HUES64 (cell line): ENCODE measurements at regions not wholly inside any gene's neighbourhood (a gene's known extent, or its start where the extent isn't known, plus 50 kb on each side); places are given as distances from the start of the nearest gene placed in this dataset.
A peak's percentile ranks its signal among the peaks of the same experiment; 100 is the strongest.
"Not testable (repeated sequence)": the region's sequence is repeated elsewhere in the genome, so short reads cannot be mapped to it uniquely, and the experiment has no call there.

Experiments used
- H3K27ac ChIP-seq: 2 replicates; pipeline ENCODE4 v1.7.0; 2013; ENCODE audit warnings: low read depth, low read length, inconsistent platforms
- H3K27me3 ChIP-seq: 2 replicates; pipeline ENCODE4 v1.6.1; 2013; ENCODE audit warnings: mild to moderate bottlenecking, low read length; ENCODE audit not compliant: insufficient read depth
- H3K36me3 ChIP-seq: 2 replicates; pipeline ENCODE4 v1.6.1; 2013; ENCODE audit warnings: mild to moderate bottlenecking, low read length; ENCODE audit not compliant: insufficient read depth
- H3K4me1 ChIP-seq: 2 replicates; pipeline ENCODE4 v1.6.1; 2013; ENCODE audit warnings: mild to moderate bottlenecking, low read length, moderate library complexity; ENCODE audit not compliant: insufficient read depth
- H3K4me3 ChIP-seq: 2 replicates; pipeline ENCODE4 v1.5.1; 2013; ENCODE audit warnings: mild to moderate bottlenecking, low read length, moderate library complexity
- H3K9ac ChIP-seq: 2 replicates; pipeline ENCODE4 v1.6.1; 2013; ENCODE audit warnings: mild to moderate bottlenecking, low read depth, low read length
- H3K9me3 ChIP-seq: 2 replicates; pipeline ENCODE4 v1.6.1; 2013; ENCODE audit warnings: low read depth, low read length; ENCODE audit not compliant: insufficient read depth
- WGBS: fragments of 150-250, 120-280 bp; methylation state at CpG from one replicate; pipeline ENCODE4 v1.1.7; 2013; ENCODE audit warnings: missing lambda C conversion rate; 5-methylcytosine and 5-hydroxymethylcytosine counted together

- Histone ChIP-seq H3K27ac (peak overlapping the region; percentile 71; the same call in 1 of the 2 replicates), H3K4me1 (peaks cover 20% of the 10 kb centered on the region)
- WGBS: 40% methylated on average over 7 of the region's 10 CpGs
- H3K9ac ChIP-seq, H3K4me3 ChIP-seq, H3K36me3 ChIP-seq, H3K9me3 ChIP-seq, H3K27me3 ChIP-seq: not testable (repeated sequence)
Observed at GRCh38 chr1:5118771-5119170, 464.4 kb downstream of the AJAP1 start.

DNA sequence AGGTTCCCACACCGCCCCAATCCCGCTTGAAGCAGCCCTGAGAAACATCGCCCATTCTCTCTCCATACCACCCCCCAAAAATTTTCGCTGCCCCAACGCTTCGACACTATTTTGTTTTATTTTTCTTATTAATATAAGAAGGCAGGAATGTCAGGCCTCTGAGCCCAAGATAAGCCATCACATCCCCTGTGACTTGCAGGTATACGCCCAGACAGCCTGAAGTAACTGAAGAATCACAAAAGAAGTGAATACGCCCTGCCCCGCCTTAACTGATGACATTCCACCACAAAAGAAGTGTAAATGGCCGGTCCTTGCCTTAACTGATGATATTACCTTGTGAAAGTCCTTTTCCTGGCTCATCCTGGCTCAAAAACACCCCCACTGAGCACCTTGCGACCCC lies 463.9 kb downstream of the AJAP1 start:
- H3K36me3 ChIP-seq, H3K27me3 ChIP-seq, H3K9me3 ChIP-seq, H3K9ac ChIP-seq, H3K4me3 ChIP-seq, H3K27ac ChIP-seq: not testable (repeated sequence)
- WGBS: 21% methylated on average over 4 of the region's 11 CpGs
- peaks cover 22% of the 10 kb centered on the region for H3K4me1 ChIP-seq

GRCh38 chr1:5111581-5111980 lies 457.2 kb downstream of the AJAP1 start:
- Histone ChIP-seq H3K9me3 (no peaks in the 10 kb centered on the region), H3K9ac (no peak overlapping the region), H3K27me3 (no peaks in the 10 kb centered on the region), H3K27ac (no peak overlapping the region), H3K4me3 (no peak overlapping the region), H3K36me3 (no peaks in the 10 kb centered on the region), H3K4me1 (peaks cover 23% of the 10 kb centered on the region)
- WGBS: 93% methylated on average over 2 of the region's 2 CpGs

- peaks cover 23% of the 10 kb centered on the region for H3K4me1 ChIP-seq
- H3K27ac ChIP-seq: no peak overlapping the region
- no peak overlapping the region for H3K9ac ChIP-seq
- no peaks in the 10 kb centered on the region for H3K36me3 ChIP-seq
- 93% methylated on average over 8 of the region's 8 CpGs for WGBS
- H3K4me3 ChIP-seq: no peak overlapping the region
- H3K9me3 ChIP-seq: no peaks in the 10 kb centered on the region
- no peaks in the 10 kb centered on the region for H3K27me3 ChIP-seq
Observed at GRCh38 chr1:5110508-5110907, 456.1 kb downstream of the AJAP1 start.

DNA sequence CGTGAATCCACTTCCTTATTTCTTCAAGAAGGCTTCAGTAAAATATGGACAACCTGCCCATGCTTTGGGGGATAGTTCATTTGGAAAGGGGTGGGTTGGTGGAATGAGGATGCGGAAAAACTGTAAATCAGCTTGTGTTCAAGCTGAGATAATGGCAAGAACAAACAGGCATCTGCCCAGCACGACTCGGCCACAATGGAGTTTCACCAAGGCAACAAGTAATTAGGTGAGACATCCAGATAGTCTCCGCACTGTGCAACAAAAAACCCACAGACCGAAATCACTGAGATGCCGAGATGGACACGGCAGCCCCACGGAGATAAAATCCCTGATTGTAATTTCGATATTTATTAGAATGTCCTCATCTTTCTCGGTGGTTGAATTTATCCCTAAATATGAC lies 455.2 kb downstream of the AJAP1 start:
- H3K9me3 ChIP-seq: no peaks in the 10 kb centered on the region
- WGBS: 88% methylated on average over 10 of the region's 11 CpGs
- H3K27me3 ChIP-seq: no peaks in the 10 kb centered on the region

DNA sequence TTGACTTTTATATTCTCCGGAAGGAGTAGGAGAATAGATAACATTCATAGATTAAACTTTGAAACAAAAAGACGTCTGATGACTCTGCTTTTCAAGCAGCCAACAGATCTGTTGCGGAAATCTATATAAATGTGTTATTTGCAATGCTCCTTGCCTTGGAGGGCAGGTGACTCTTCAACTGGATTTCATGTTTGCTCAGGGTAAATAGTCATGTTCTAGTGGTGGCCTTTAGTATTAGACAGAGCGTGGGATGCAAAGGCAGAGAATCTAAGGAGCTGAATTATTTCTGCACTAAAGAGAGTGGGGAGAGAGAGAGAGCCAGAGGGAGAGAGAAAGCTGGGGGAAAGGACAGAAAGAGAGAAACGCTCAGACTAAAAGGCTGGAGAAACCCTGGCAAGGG lies 454.3 kb downstream of the AJAP1 start:
- H3K4me3 ChIP-seq: no peak overlapping the region
- no peaks in the 10 kb centered on the region for H3K27me3 ChIP-seq
- 88% methylated on average over 5 of the region's 5 CpGs for WGBS

More for the DNA sequence above, 455.2 kb downstream of the AJAP1 start:
- no peak overlapping the region for H3K27ac ChIP-seq
- no peak overlapping the region for H3K4me3 ChIP-seq
- peaks cover 21% of the 10 kb centered on the region for H3K4me1 ChIP-seq
- H3K9ac ChIP-seq: no peak overlapping the region
- H3K36me3 ChIP-seq: no peaks in the 10 kb centered on the region

GRCh38 chr1:5105744-5106143 lies 451.3 kb downstream of the AJAP1 start:
- Histone ChIP-seq H3K27me3 (no peaks in the 10 kb centered on the region), H3K4me1 (peaks cover 10% of the 10 kb centered on the region), H3K9me3 (no peaks in the 10 kb centered on the region), H3K36me3 (no peaks in the 10 kb centered on the region), H3K27ac (no peak overlapping the region), H3K4me3 (no peak overlapping the region), H3K9ac (no peak overlapping the region)
- WGBS: 81% methylated on average over 2 of the region's 2 CpGs

More for the DNA sequence above, 454.3 kb downstream of the AJAP1 start:
- no peaks in the 10 kb centered on the region for H3K36me3 ChIP-seq
- H3K9ac ChIP-seq: no peak overlapping the region
- peaks cover 21% of the 10 kb centered on the region for H3K4me1 ChIP-seq
- H3K27ac ChIP-seq: no peak overlapping the region
- H3K9me3 ChIP-seq: no peaks in the 10 kb centered on the region

DNA sequence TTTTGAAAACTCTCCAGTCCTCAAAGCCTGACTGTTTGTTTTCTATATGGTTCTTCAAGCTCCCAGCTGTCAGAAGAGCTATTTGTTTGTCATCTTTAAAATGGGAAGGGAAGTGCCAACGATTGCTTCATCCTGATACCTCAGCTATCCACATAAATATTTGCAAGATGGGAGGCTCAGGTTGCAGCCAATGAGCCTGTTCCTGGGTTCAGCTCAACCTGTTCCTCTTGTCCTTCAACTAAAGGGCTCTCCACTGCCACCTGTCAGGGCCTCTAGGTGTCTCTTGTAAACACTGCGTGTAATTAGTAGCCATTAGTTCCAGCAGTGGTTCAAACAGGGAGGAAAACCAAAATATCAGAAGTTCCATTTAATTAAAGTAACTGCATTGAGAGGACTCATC lies 445.1 kb downstream of the AJAP1 start:
- WGBS: 36% methylated on average over 2 of the region's 2 CpGs
- H3K4me1 ChIP-seq: peaks cover 5% of the 10 kb centered on the region
- no peaks in the 10 kb centered on the region for H3K36me3 ChIP-seq

DNA sequence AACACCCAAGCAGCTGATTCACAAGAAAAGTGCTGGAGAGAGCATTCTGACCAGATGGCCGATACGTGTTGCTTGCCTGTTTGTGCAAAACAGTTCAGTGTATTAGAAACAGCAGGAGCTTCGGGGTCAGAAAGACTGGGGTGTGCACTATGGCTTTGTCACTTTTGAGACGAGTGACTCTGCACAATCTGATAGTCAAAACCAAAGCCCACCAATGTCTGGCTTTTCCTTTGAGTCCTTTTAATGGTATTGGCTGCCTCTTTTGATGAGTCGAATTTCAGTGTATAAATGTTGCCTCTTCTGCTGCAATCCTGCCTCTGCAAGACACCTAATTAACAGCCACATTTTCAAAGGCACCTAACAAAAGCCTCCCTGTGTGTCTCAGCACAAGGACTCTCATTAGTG lies 444.6 kb downstream of the AJAP1 start:
- WGBS: 89% methylated on average over 5 of the region's 5 CpGs
- no peak overlapping the region for H3K4me3 ChIP-seq

More for the DNA sequence above, 445.1 kb downstream of the AJAP1 start:
- H3K4me3 ChIP-seq: no peak overlapping the region
- peaks cover 12% of the 10 kb centered on the region for H3K9me3 ChIP-seq
- H3K27me3 ChIP-seq: no peaks in the 10 kb centered on the region
- H3K27ac ChIP-seq: no peak overlapping the region
- no peak overlapping the region for H3K9ac ChIP-seq

DNA sequence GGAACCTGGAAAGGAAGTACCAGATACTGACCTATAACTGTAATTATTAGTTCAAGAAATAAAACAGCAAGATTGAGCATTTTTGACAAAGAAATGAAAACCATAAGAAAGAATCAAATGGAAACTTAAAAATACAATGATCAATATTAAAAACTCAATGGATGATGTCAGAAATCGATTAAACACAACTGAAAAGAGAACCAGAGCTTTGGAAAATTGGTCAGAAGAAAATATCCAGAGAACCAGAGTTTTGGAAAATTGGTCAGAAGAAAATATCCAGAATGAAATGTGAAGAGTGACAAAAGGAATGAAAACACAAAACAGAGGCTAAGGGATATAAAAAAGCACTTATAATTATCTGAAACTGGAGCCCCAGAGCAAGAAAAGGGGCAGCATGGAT lies 438.6 kb downstream of the AJAP1 start:
- WGBS: 89% methylated on average over 1 of the region's 1 CpG
- H3K9me3 ChIP-seq: peaks cover 37% of the 10 kb centered on the region
- H3K4me1 ChIP-seq: peaks cover 8% of the 10 kb centered on the region; the same call in 1 of the 2 replicates
- H3K27me3 ChIP-seq: no peaks in the 10 kb centered on the region
- no peaks in the 10 kb centered on the region for H3K36me3 ChIP-seq
- H3K4me3 ChIP-seq: no peak overlapping the region
- H3K27ac ChIP-seq: no peak overlapping the region
- no peak overlapping the region for H3K9ac ChIP-seq

More for the DNA sequence above, 444.6 kb downstream of the AJAP1 start:
- Histone ChIP-seq H3K9ac (no peak overlapping the region), H3K4me1 (peaks cover 5% of the 10 kb centered on the region), H3K9me3 (peaks cover 18% of the 10 kb centered on the region), H3K36me3 (no peaks in the 10 kb centered on the region), H3K27me3 (no peaks in the 10 kb centered on the region), H3K27ac (no peak overlapping the region)

GRCh38 chr1:5084676-5085075 lies 430.3 kb downstream of the AJAP1 start:
- Histone ChIP-seq H3K4me1 (no peaks in the 10 kb centered on the region; the same call in 1 of the 2 replicates), H3K27me3 (no peaks in the 10 kb centered on the region), H3K36me3 (no peaks in the 10 kb centered on the region), H3K9ac (no peak overlapping the region), H3K27ac (no peak overlapping the region), H3K4me3 (no peak overlapping the region), H3K9me3 (no peaks in the 10 kb centered on the region)
- WGBS: 94% methylated on average over 4 of the region's 4 CpGs

DNA sequence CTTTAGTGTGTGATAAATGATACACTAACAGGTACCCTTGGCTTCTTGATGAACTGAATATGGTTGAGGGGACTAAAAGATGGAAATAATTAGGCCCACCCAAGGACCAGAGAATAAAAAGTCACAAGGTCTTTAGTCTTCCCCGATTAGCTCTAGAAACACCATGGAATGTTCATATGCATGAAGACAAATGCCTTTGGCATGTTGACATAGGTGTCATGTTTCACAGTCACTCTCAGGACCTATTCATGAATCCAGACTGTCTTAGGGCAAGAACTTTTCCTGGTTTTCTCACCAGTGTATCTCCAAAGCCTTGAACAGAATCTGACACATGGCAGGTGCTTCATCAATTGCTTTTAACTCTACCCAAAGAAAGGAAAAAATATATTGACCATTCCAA lies 412.8 kb downstream of the AJAP1 start:
- no peaks in the 10 kb centered on the region for H3K27me3 ChIP-seq
- H3K27ac ChIP-seq: no peak overlapping the region
- H3K9me3 ChIP-seq: peaks cover 13% of the 10 kb centered on the region; the same call in 1 of the 2 replicates
- no peaks in the 10 kb centered on the region for H3K36me3 ChIP-seq
- no peak overlapping the region for H3K4me3 ChIP-seq
- 81% methylated on average over 1 of the region's 1 CpG for WGBS
- peaks cover 11% of the 10 kb centered on the region for H3K4me1 ChIP-seq
- no peak overlapping the region for H3K9ac ChIP-seq
